Spleen (tissue), 11 donors: ENCODE measurements at regions not wholly inside any gene's neighbourhood (a gene's known extent, or its start where the extent isn't known, plus 50 kb on each side); places are given as distances from the start of the nearest gene placed in this dataset.

ENCODE experiments used
- DNase-seq: peaks from one replicate; pipeline ENCODE4 v3.0.0-alpha.2; 2020
- H3K27ac ChIP-seq, 8 donors: fragments of 200-600 bp; sonication (generic) in 7 of 8; 1 replicate in 4 of 8; 2 replicates in 4 of 8; pipeline versions ENCODE4 v1.5.0 to v1.8.0; 2016 to 2021; ENCODE audit warnings: inconsistent platforms in 4 of 8, mild to moderate bottlenecking in 4 of 8, moderate library complexity in 1 of 8
- H3K27me3 ChIP-seq, 7 donors: fragments of 200-600 bp; sonication (generic) in 6 of 7; replicated peaks in 1 of 7; 1 replicate in 4 of 7; 2 replicates in 3 of 7; pipeline versions ENCODE4 v1.5.0 to v1.8.0; 2016 to 2021; ENCODE audit warnings: inconsistent platforms in 3 of 7, mild to moderate bottlenecking in 1 of 7
- H3K36me3 ChIP-seq, 6 donors: fragments of 200-600 bp; sonication (generic) in 5 of 6; 1 replicate in 4 of 6; 2 replicates in 2 of 6; pipeline versions ENCODE4 v1.5.0 to v1.8.0; 2016 to 2021; ENCODE audit warnings: inconsistent platforms in 2 of 6
- H3K4me1 ChIP-seq, 6 donors: fragments of 200-600 bp; sonication (generic) in 5 of 6; 1 replicate in 3 of 6; 2 replicates in 3 of 6; pipeline versions ENCODE4 v1.5.0 to v1.8.0; 2016 to 2021; ENCODE audit warnings: inconsistent platforms in 3 of 6
- H3K4me3 ChIP-seq, 8 donors: fragments of 200-600 bp; sonication (generic) in 7 of 8; 1 replicate in 4 of 8; 2 replicates in 4 of 8; pipeline versions ENCODE4 v1.5.0 to v1.8.0; 2016 to 2021; ENCODE audit warnings: inconsistent platforms in 4 of 8, mild to moderate bottlenecking in 4 of 8, moderate library complexity in 2 of 8
- H3K9me3 ChIP-seq, 8 donors: fragments of 200-600 bp; sonication (generic) in 7 of 8; 1 replicate in 4 of 8; 2 replicates in 4 of 8; pipeline versions ENCODE4 v1.5.0 to v1.8.0; 2016 to 2021; ENCODE audit warnings: inconsistent platforms in 4 of 8
- CTCF ChIP-seq, 11 experiments: fragments of 200-600 bp in 7 of 11; fragments of 450-650 bp in 4 of 11; sonication (generic) in 4 of 11; IDR thresholded peaks in 8 of 11; conservative IDR thresholded peaks in 3 of 11; 1 replicate in 7 of 11; 2 replicates in 4 of 11; pipeline versions ENCODE4 v1.4.0 to v1.8.0; 2016 to 2021; ENCODE audit warnings: antibody characterized with exemption in 11 of 11, inconsistent platforms in 4 of 11, mild to moderate bottlenecking in 1 of 11
- POLR2A ChIP-seq, 3 donors: fragments of 450-650 bp; IDR thresholded peaks; one replicate each; pipeline ENCODE4 v1.5.1; 2017; ENCODE audit warnings: antibody characterized with exemption in 3 of 3, mild to moderate bottlenecking in 1 of 3
- POLR2AphosphoS5 ChIP-seq, 3 donors: sonication (generic); formaldehyde crosslinking; IDR thresholded peaks; one replicate each; pipeline ENCODE4 v1.5.1; 2017; ENCODE audit warnings: antibody characterized with exemption in 3 of 3
- WGBS, 5 donors: extraction: QIAGEN DNeasy Blood & Tissue Kit in 3 of 5; methylation state at CpG; one replicate each; pipeline versions ENCODE4 v1.1.5 to v1.1.7; 2013 to 2018; 5-methylcytosine and 5-hydroxymethylcytosine counted together
- intact Hi-C: fragments of 100-400 bp; cut with DNase I; formaldehyde crosslinking; loops from one replicate; pipeline ENCODE4 v1.15.0; 2023; ENCODE audit warnings: low total_unique reads
- donor health status: healthy with polysubstance abuse.
- donor health status: DM: no; HTN: no; CAD: no; lungs with moderate emphysema.
- donor health status: DM: no; HTN: no; CAD: no.
- donor health status: Bipolar disorder and iron deficiency.
- donor health status: healthy.
- donor health status: DM: no; HTN: no; CAD: no.
- donor health status: DM: yes; HTN: yes; CAD: no.

- Histone ChIP-seq H3K9me3 (no peaks in the 10 kb centered on the region), H3K4me1 (no peaks in the 10 kb centered on the region), H3K4me3 (no peak overlapping the region), H3K27ac (no peak overlapping the region), H3K27me3 (no peaks in the 10 kb centered on the region), H3K36me3 (no peaks in the 10 kb centered on the region)
- 80 to 99% (median 84%) methylated on average over 2 of the region's 2 CpGs for WGBS, 5 donors
- no peak for DNase-seq
- intact Hi-C loops, result no loop called here
- TF ChIP-seq CTCF (IDR thresholded peaks at IDR 0.05 in 8 of 11, conservative IDR thresholded peaks at IDR 0.05 in 3 of 11) (no peak), POLR2A (IDR thresholded peaks at IDR 0.05) (no peak), POLR2AphosphoS5 (IDR thresholded peaks at IDR 0.05) (no peak)
Measured at GRCh38 chr21:27251752-27252151, 284.9 kb upstream of the ADAMTS5 start.

GRCh38 chr21:27250366-27250765 lies 283.5 kb upstream of the ADAMTS5 start:
- H3K27ac ChIP-seq, result no peak overlapping the region
- 77 to 84% (median 80%) methylated on average over 1 of the region's 1 CpG for WGBS, 5 donors
- no peaks in the 10 kb centered on the region for H3K36me3 ChIP-seq
- TF ChIP-seq POLR2AphosphoS5 (IDR thresholded peaks at IDR 0.05), result no peak
- no peaks in the 10 kb centered on the region for H3K4me1 ChIP-seq
- H3K27me3 ChIP-seq, result no peaks in the 10 kb centered on the region
- intact Hi-C loops, result no loop called here
- H3K9me3 ChIP-seq, result no peaks in the 10 kb centered on the region
- no peak overlapping the region for H3K4me3 ChIP-seq
- DNase-seq, result no peak

GRCh38 chr21:27248814-27249213 lies 281.9 kb upstream of the ADAMTS5 start:
- TF ChIP-seq CTCF (IDR thresholded peaks at IDR 0.05 in 8 of 11, conservative IDR thresholded peaks at IDR 0.05 in 3 of 11) (no peak), POLR2A (IDR thresholded peaks at IDR 0.05) (no peak), POLR2AphosphoS5 (IDR thresholded peaks at IDR 0.05) (no peak)
- 63 to 83% (median 76%) methylated on average over 1 of the region's 1 CpG for WGBS, 5 donors
- Histone ChIP-seq H3K36me3 (no peaks in the 10 kb centered on the region), H3K27ac (no peak overlapping the region), H3K4me1 (no peaks in the 10 kb centered on the region), H3K4me3 (no peak overlapping the region), H3K27me3 (no peaks in the 10 kb centered on the region), H3K9me3 (no peaks in the 10 kb centered on the region)
- intact Hi-C loops, result no loop called here
- DNase-seq, result no peak

GRCh38 chr21:27246741-27247140 lies 279.9 kb upstream of the ADAMTS5 start:
- peaks cover 0 to 5% (median 0%) of the 10 kb centered on the region in 8 donors for H3K9me3 ChIP-seq
- WGBS, 5 donors, result 77 to 95% (median 85%) methylated on average over 5 of the region's 5 CpGs
- no peaks in the 10 kb centered on the region for H3K36me3 ChIP-seq
- no peak overlapping the region for H3K27ac ChIP-seq
- no peak overlapping the region for H3K4me3 ChIP-seq
- no peaks in the 10 kb centered on the region for H3K27me3 ChIP-seq
- intact Hi-C loops, result no loop called here
- no peak for DNase-seq
- no peaks in the 10 kb centered on the region for H3K4me1 ChIP-seq
- TF ChIP-seq POLR2A (IDR thresholded peaks at IDR 0.05), result no peak

GRCh38 chr21:27244776-27245175 lies 277.9 kb upstream of the ADAMTS5 start:
- no peak for TF ChIP-seq POLR2A (IDR thresholded peaks at IDR 0.05)
- TF ChIP-seq POLR2AphosphoS5 (IDR thresholded peaks at IDR 0.05), result no peak
- intact Hi-C loops, result no loop called here
- Histone ChIP-seq H3K9me3 (peaks cover 0 to 11% (median 0%) of the 10 kb centered on the region in 8 donors), H3K27me3 (no peaks in the 10 kb centered on the region), H3K4me1 (no peaks in the 10 kb centered on the region), H3K4me3 (no peak overlapping the region), H3K36me3 (no peaks in the 10 kb centered on the region), H3K27ac (no peak overlapping the region)
- WGBS, 5 donors, result 72 to 86% (median 76%) methylated on average over 3 of the region's 3 CpGs
- no peak for DNase-seq

- WGBS, 5 donors, result 59 to 89% (median 79%) methylated on average over 2 of the region's 2 CpGs
- no peaks in the 10 kb centered on the region for H3K27me3 ChIP-seq
- H3K4me1 ChIP-seq, result no peaks in the 10 kb centered on the region
- H3K27ac ChIP-seq, result no peak overlapping the region
- peaks cover 0 to 11% (median 0%) of the 10 kb centered on the region in 8 donors for H3K9me3 ChIP-seq
- TF ChIP-seq POLR2AphosphoS5 (IDR thresholded peaks at IDR 0.05), result no peak
- TF ChIP-seq POLR2A (IDR thresholded peaks at IDR 0.05), result no peak
- no peak for TF ChIP-seq CTCF (IDR thresholded peaks at IDR 0.05 in 8 of 11, conservative IDR thresholded peaks at IDR 0.05 in 3 of 11)
- intact Hi-C loops, result no loop called here
- no peak for DNase-seq
- no peaks in the 10 kb centered on the region for H3K36me3 ChIP-seq
- H3K4me3 ChIP-seq, result no peak overlapping the region
Measured at GRCh38 chr21:27244352-27244751, 277.5 kb upstream of the ADAMTS5 start.
